GM11168 (cell line): ENCODE measurements at regions not wholly inside any gene's neighbourhood (a gene's known extent, or its start where the extent isn't known, plus 50 kb on each side); places are given as distances from the start of the nearest gene placed in this dataset.
"Not testable (repeated sequence)": the region's sequence is repeated elsewhere in the genome, so short reads cannot be mapped to it uniquely, and the experiment has no call there.

Experiments used
- in situ Hi-C: fragments of 300-500 bp; cut with MboI; formaldehyde crosslinking; loops from one replicate; pipeline ENCODE4 v1.12.0; 2022; ENCODE audit warnings: low sequenced_read_pairs; ENCODE audit not compliant: unreplicated experiment

- in situ Hi-C loops = no loop called here
Observed at GRCh38 chr12:18794000-18794399, 56.1 kb downstream of the CAPZA3 start.

GRCh38 chr12:18797604-18798003, 59.7 kb downstream of the CAPZA3 start:
- in situ Hi-C loops = no loop called here

GRCh38 chr12:18798535-18799361, 60.8 kb downstream of the CAPZA3 start:
- in situ Hi-C loops = no loop called here

GRCh38 chr12:18799561-18799960, 61.6 kb downstream of the CAPZA3 start:
- in situ Hi-C loops = no loop called here

GRCh38 chr12:18805516-18806248, 67.8 kb downstream of the CAPZA3 start:
- in situ Hi-C loops = no loop called here

GRCh38 chr12:18807714-18808113, 69.8 kb downstream of the CAPZA3 start:
- in situ Hi-C loops = no loop called here

GRCh38 chr12:18808221-18808620, 70.3 kb downstream of the CAPZA3 start:
- in situ Hi-C loops = no loop called here

- in situ Hi-C loops = no loop called here
Observed at GRCh38 chr12:18810537-18811253, 72.8 kb downstream of the CAPZA3 start.

GRCh38 chr12:18811273-18811672, 73.4 kb downstream of the CAPZA3 start:
- in situ Hi-C loops = no loop called here

GRCh38 chr12:18813753-18814152, 75.8 kb downstream of the CAPZA3 start:
- in situ Hi-C loops = no loop called here

GRCh38 chr12:18818579-18819268, 80.8 kb downstream of the CAPZA3 start:
- in situ Hi-C loops = no loop called here

GRCh38 chr12:18819484-18819883, 81.6 kb downstream of the CAPZA3 start:
- in situ Hi-C loops = no loop called here

- in situ Hi-C loops = no loop called here
Observed at GRCh38 chr12:18823461-18823860, 85.5 kb downstream of the CAPZA3 start.

GRCh38 chr12:18824287-18824686, 86.4 kb downstream of the CAPZA3 start:
- in situ Hi-C loops = no loop called here

GRCh38 chr12:18825138-18825537, 87.2 kb downstream of the CAPZA3 start:
- in situ Hi-C loops = no loop called here

- in situ Hi-C loops = no loop called here
Observed at GRCh38 chr12:18827913-18828312, 90.0 kb downstream of the CAPZA3 start.

GRCh38 chr12:18828483-18828882, 90.6 kb downstream of the CAPZA3 start:
- in situ Hi-C loops = no loop called here

GRCh38 chr12:18828987-18829386, 91.1 kb downstream of the CAPZA3 start:
- in situ Hi-C loops = no loop called here

GRCh38 chr12:18832932-18833331, 95.0 kb downstream of the CAPZA3 start:
- in situ Hi-C loops = not testable (repeated sequence)

GRCh38 chr12:18837025-18837424, 99.1 kb downstream of the CAPZA3 start:
- in situ Hi-C loops = no loop called here
